HG03039 (cell line): ENCODE measurements at regions not wholly inside any gene's neighbourhood (a gene's known extent, or its start where the extent isn't known, plus 50 kb on each side); places are given as distances from the start of the nearest gene placed in this dataset.
"Not testable (repeated sequence)": the region's sequence is repeated elsewhere in the genome, so short reads cannot be mapped to it uniquely, and the experiment has no call there.

ENCODE experiments used
- ATAC-seq: cut with Tn5 transposase; IDR thresholded peaks from one replicate; pipeline ENCODE4 v1.9.1; 2021; ENCODE audit warnings: mild to moderate bottlenecking, moderate library complexity; ENCODE audit not compliant: unreplicated experiment

GRCh38 chr20:12925863-12926793, 82.6 kb upstream of the SPTLC3 start:
- ATAC-seq: no peak

- ATAC-seq: no peak
Observed at GRCh38 chr20:12927489-12927888, 81.3 kb upstream of the SPTLC3 start.

- ATAC-seq: no peak
Observed at GRCh38 chr20:12928358-12928754, 80.4 kb upstream of the SPTLC3 start.

GRCh38 chr20:12928755-12929401, 79.9 kb upstream of the SPTLC3 start:
- no peak for ATAC-seq

- no peak for ATAC-seq
Observed at GRCh38 chr20:12936020-12936419, 72.8 kb upstream of the SPTLC3 start.

- ATAC-seq: no peak
Observed at GRCh38 chr20:12936524-12936923, 72.2 kb upstream of the SPTLC3 start.

GRCh38 chr20:12941025-12941424, 67.7 kb upstream of the SPTLC3 start:
- no peak for ATAC-seq

- ATAC-seq: no peak
Observed at GRCh38 chr20:12942123-12942522, 66.6 kb upstream of the SPTLC3 start.

GRCh38 chr20:12946789-12947188, 62.0 kb upstream of the SPTLC3 start:
- ATAC-seq: no peak

GRCh38 chr20:12947691-12948090, 61.1 kb upstream of the SPTLC3 start:
- no peak for ATAC-seq

- no peak for ATAC-seq
Observed at GRCh38 chr20:12949429-12949980, 59.3 kb upstream of the SPTLC3 start.

GRCh38 chr20:12954254-12954653, 54.5 kb upstream of the SPTLC3 start:
- not testable (repeated sequence) for ATAC-seq

GRCh38 chr20:12955611-12956010, 53.2 kb upstream of the SPTLC3 start:
- no peak for ATAC-seq

GRCh38 chr20:12956303-12956702, 52.5 kb upstream of the SPTLC3 start:
- no peak for ATAC-seq

GRCh38 chr20:12957968-12958367, 50.8 kb upstream of the SPTLC3 start:
- ATAC-seq: no peak
